ENCODE measurements at regions not wholly inside any gene's neighbourhood (a gene's known extent, or its start where the extent isn't known, plus 50 kb on each side); places are given as distances from the start of the nearest gene placed in this dataset.
"Not testable (repeated sequence)": the region's sequence is repeated elsewhere in the genome, so short reads cannot be mapped to it uniquely, and the experiment has no call there.

GRCh38 chr6:163732479-163732878, 318.0 kb downstream of the QKI start:
- intact Hi-C loops (cut with micrococcal nuclease), result no loop called here
- BruUV-seq (replicated peaks), result no TSS peak
- no peak for TF ChIP-seq FOXO4 (CRISPR knock-in tag; IDR thresholded peaks at IDR 0.05)
- WGBS (ENCODE audit: insufficient coverage, low coverage, missing lambda C conversion rate), result 39% methylated on average over 3 of the region's 3 CpGs
- no peak for FAIRE-seq
- Histone ChIP-seq H2AFZ (ENCODE audit: low read depth, low read length) (no peak overlapping the region), H3K27ac (ENCODE audit: extremely low read depth, low read depth, low read length) (no peak overlapping the region), H3K9ac (ENCODE audit: insufficient read depth in 1 of 2, low read depth in 2 of 2, low read length in 2 of 2) (no peak overlapping the region), H3K9me3 (replicated peaks; ENCODE audit: control insufficient read depth, insufficient read depth, low read depth, low read length) (no peaks in the 10 kb centered on the region), H4K20me1 (replicated peaks; ENCODE audit: control insufficient read depth, insufficient read depth, low read length) (peaks cover 8% of the 10 kb centered on the region; the same call in 1 of the 2 replicates), H3K4me1 (replicated peaks in 1 of 2; ENCODE audit: control insufficient read depth in 2 of 2, insufficient read depth in 2 of 2, low read length in 2 of 2) (peaks cover 22% of the 10 kb centered on the region in 2 experiments; a peak in 4 of 5 replicates), H3K4me2 (ENCODE audit: insufficient read depth, low read length) (no peak overlapping the region), H3K36me3 (ENCODE audit: control insufficient read depth, insufficient read depth, low read length) (no peaks in the 10 kb centered on the region), H3K79me2 (ENCODE audit: control insufficient read depth, insufficient read depth, low read length) (no peaks in the 10 kb centered on the region), H3K4me3 (no peak overlapping the region), H3K9me1 (ENCODE audit: control insufficient read depth, insufficient read depth, low read length) (no peaks in the 10 kb centered on the region), H3K27me3 (ENCODE audit: control insufficient read depth in 2 of 2, insufficient read depth in 2 of 2, low read length in 2 of 2) (peaks cover 2 to 32% of the 10 kb centered on the region in 2 experiments; a peak in 4 of 5 replicates)
- POLR2A ChIA-PET, result no interaction called here
- no peak for ATAC-seq
- in situ Hi-C loops (cut with MboI), result no loop called here
- CTCF ChIA-PET (ENCODE audit: low intra/inter-chr PET ratio), result no interaction called here
- DNase-seq (ENCODE audit: extremely low read depth in 1 of 4, low spot score in 3 of 4), result no peak

GRCh38 chr6:163732014-163732351, 317.5 kb downstream of the QKI start:
- FAIRE-seq; CTCF ChIA-PET (ENCODE audit: low intra/inter-chr PET ratio); H2AFZ ChIP-seq (ENCODE audit: low read depth, low read length); H3K9me3 ChIP-seq (replicated peaks; ENCODE audit: control insufficient read depth, insufficient read depth, low read depth, low read length); H3K36me3 ChIP-seq (ENCODE audit: control insufficient read depth, insufficient read depth, low read length); ATAC-seq; H4K20me1 ChIP-seq (replicated peaks; ENCODE audit: control insufficient read depth, insufficient read depth, low read length); H3K4me3 ChIP-seq; DNase-seq (ENCODE audit: extremely low read depth in 1 of 4, low spot score in 3 of 4); H3K4me2 ChIP-seq (ENCODE audit: insufficient read depth, low read length); intact Hi-C loops (cut with micrococcal nuclease); in situ Hi-C loops (cut with MboI); H3K27ac ChIP-seq (ENCODE audit: extremely low read depth, low read depth, low read length); POLR2A ChIA-PET; BruUV-seq (replicated peaks); H3K9ac ChIP-seq (ENCODE audit: insufficient read depth in 1 of 2, low read depth in 2 of 2, low read length in 2 of 2); H3K9me1 ChIP-seq (ENCODE audit: control insufficient read depth, insufficient read depth, low read length); H3K79me2 ChIP-seq (ENCODE audit: control insufficient read depth, insufficient read depth, low read length): not testable (repeated sequence)
- peaks cover 22% of the 10 kb centered on the region in 2 experiments; a peak in 4 of 5 replicates for H3K4me1 ChIP-seq (replicated peaks in 1 of 2; ENCODE audit: control insufficient read depth in 2 of 2, insufficient read depth in 2 of 2, low read length in 2 of 2)
- WGBS (ENCODE audit: insufficient coverage, low coverage, missing lambda C conversion rate), result 79% methylated on average over 9 of the region's 9 CpGs
- H3K27me3 ChIP-seq (ENCODE audit: control insufficient read depth in 2 of 2, insufficient read depth in 2 of 2, low read length in 2 of 2), result peaks cover 2 to 29% of the 10 kb centered on the region in 2 experiments; a peak in 3 of 5 replicates

Measured in K562 (cell line).